Naive thymus-derived CD4-positive, alpha-beta T cell (primary cell): ENCODE measurements at regions not wholly inside any gene's neighbourhood (a gene's known extent, or its start where the extent isn't known, plus 50 kb on each side); places are given as distances from the start of the nearest gene placed in this dataset.

Experiments used
- ATAC-seq: fragments of 150-1000 bp; cut with Tn5 transposase; 2 replicates; pipeline ENCODE4 v1.10.0; 2021; ENCODE audit warnings: mild to moderate bottlenecking, moderate library complexity
- CTCF ChIA-PET: fragments of 350-600 bp; sonication (Branson Sonifier 250); formaldehyde crosslinking; loops from one replicate; lab custom pipeline; 2021; ENCODE audit warnings: antibody characterized with exemption; lab: Charles Lee
- POLR2A ChIA-PET: fragments of 350-600 bp; sonication (Branson Sonifier 250); formaldehyde crosslinking; loops from one replicate; lab custom pipeline; 2021; ENCODE audit warnings: antibody characterized with exemption, inconsistent platforms; lab: Charles Lee
- DNase-seq, 9 donors: peaks; one replicate each; pipeline versions ENCODE4 v3.0.0 to v3.0.0-alpha.2; 2020 to 2022; ENCODE audit warnings: mixed read lengths in 1 of 9
- H3K27ac ChIP-seq: one replicate; pipeline ENCODE4 v1.7.0; 2013; ENCODE audit warnings: mild to moderate bottlenecking, low read depth, low read length, moderate library complexity
- H3K27me3 ChIP-seq, 2 donors: one replicate each; pipeline ENCODE4 v1.7.0; 2013; ENCODE audit warnings: low read length in 2 of 2, mild to moderate bottlenecking in 2 of 2, moderate library complexity in 2 of 2; ENCODE audit not compliant: control insufficient read depth in 2 of 2, insufficient read depth in 2 of 2
- H3K36me3 ChIP-seq, 3 experiments: 1 replicate in 2 of 3; 2 replicates in 1 of 3; pipeline ENCODE4 v1.7.0; 2013; ENCODE audit warnings: low read length in 3 of 3, mild to moderate bottlenecking in 3 of 3, moderate library complexity in 1 of 3; ENCODE audit not compliant: insufficient read depth in 3 of 3, control insufficient read depth in 2 of 3
- H3K4me1 ChIP-seq, 2 donors: one replicate each; pipeline ENCODE4 v1.7.0; 2013; ENCODE audit warnings: low read length in 2 of 2, mild to moderate bottlenecking in 2 of 2, moderate library complexity in 1 of 2; ENCODE audit not compliant: control insufficient read depth in 2 of 2, insufficient read depth in 2 of 2
- H3K4me3 ChIP-seq: 2 replicates; pipeline ENCODE4 v1.7.0; 2013; ENCODE audit warnings: mild to moderate bottlenecking, low read length
- H3K9me3 ChIP-seq, 3 experiments: 1 replicate in 2 of 3; 2 replicates in 1 of 3; pipeline ENCODE4 v1.7.0; 2013; ENCODE audit warnings: low read length in 3 of 3; ENCODE audit not compliant: control insufficient read depth in 2 of 3
- H3K27ac Mint-ChIP-seq, 9 donors: one replicate each; pipeline ENCODE4 v1.8.0; 2020 to 2022; ENCODE audit warnings: mixed read lengths in 9 of 9, mild to moderate bottlenecking in 8 of 9, moderate library complexity in 5 of 9, inconsistent platforms in 2 of 9
- H3K27me3 Mint-ChIP-seq, 5 donors: one replicate each; pipeline ENCODE4 v1.8.0; 2021 to 2022; ENCODE audit warnings: mixed read lengths in 5 of 5, mild to moderate bottlenecking in 1 of 5
- H3K36me3 Mint-ChIP-seq, 5 donors: one replicate each; pipeline ENCODE4 v1.8.0; 2020 to 2022; ENCODE audit warnings: mixed read lengths in 5 of 5, mild to moderate bottlenecking in 3 of 5, inconsistent platforms in 1 of 5
- H3K4me1 Mint-ChIP-seq, 7 donors: one replicate each; pipeline ENCODE4 v1.8.0; 2020 to 2022; ENCODE audit warnings: mixed read lengths in 7 of 7, mild to moderate bottlenecking in 3 of 7, inconsistent platforms in 1 of 7
- H3K4me3 Mint-ChIP-seq, 10 donors: one replicate each; pipeline ENCODE4 v1.8.0; 2020 to 2022; ENCODE audit warnings: mild to moderate bottlenecking in 10 of 10, mixed read lengths in 10 of 10, moderate library complexity in 6 of 10, inconsistent platforms in 2 of 10
- H3K9me3 Mint-ChIP-seq, 11 donors: one replicate each; pipeline ENCODE4 v1.8.0; 2020 to 2022; ENCODE audit warnings: mixed read lengths in 11 of 11, mild to moderate bottlenecking in 4 of 11, inconsistent platforms in 1 of 11, moderate library complexity in 1 of 11
- intact Hi-C, 2 donors: fragments of 100-400 bp; cut with micrococcal nuclease; formaldehyde crosslinking; loops; one replicate each; pipeline ENCODE4 v1.15.1; 2023

- H3K27me3 ChIP-seq, result no peaks in the 10 kb centered on the region
- Mint-ChIP-seq H3K27me3 (peaks cover 8 to 23% (median 17%) of the 10 kb centered on the region in 5 donors), H3K4me3 (no peak overlapping the region), H3K27ac (no peak overlapping the region), H3K36me3 (no peaks in the 10 kb centered on the region), H3K9me3 (peaks cover 0 to 2% (median 0%) of the 10 kb centered on the region in 11 donors), H3K4me1 (peaks cover 0 to 4% (median 0%) of the 10 kb centered on the region in 7 donors)
- CTCF ChIA-PET, result no interaction called here
- H3K9me3 ChIP-seq, result no peaks in the 10 kb centered on the region
- intact Hi-C loops, result no loop called here
- no peak for ATAC-seq
- POLR2A ChIA-PET, result interaction anchor here (1.1 kb wide), 1 partner anchor 20 kb away, joined by 3 read pairs; no protein-coding TSS in a partner anchor
- H3K36me3 ChIP-seq, result no peaks in the 10 kb centered on the region
- no peak overlapping the region for H3K4me3 ChIP-seq
- no peak for DNase-seq
- no peak overlapping the region for H3K27ac ChIP-seq
- no peaks in the 10 kb centered on the region for H3K4me1 ChIP-seq
Measured at GRCh38 chr4:138696058-138696457, 319.5 kb upstream of the NOCT start.

GRCh38 chr4:138693526-138693925 is 322.1 kb upstream of the NOCT start:
- Mint-ChIP-seq H3K4me1 (peaks cover 0 to 3% (median 0%) of the 10 kb centered on the region in 7 donors), H3K36me3 (no peaks in the 10 kb centered on the region), H3K4me3 (no peak overlapping the region), H3K27me3 (peaks cover 8 to 30% (median 23%) of the 10 kb centered on the region in 5 donors), H3K9me3 (peaks cover 0 to 2% (median 0%) of the 10 kb centered on the region in 11 donors), H3K27ac (no peak overlapping the region)
- DNase-seq, result no peak
- H3K27me3 ChIP-seq, result no peaks in the 10 kb centered on the region
- ChIA-PET CTCF (interaction anchor here (1.1 kb wide), 1 partner anchor 14 kb away, joined by 3 read pairs; no protein-coding TSS in a partner anchor), POLR2A (no interaction called here)
- intact Hi-C loops, result no loop called here
- H3K27ac ChIP-seq, result no peak overlapping the region
- no peaks in the 10 kb centered on the region for H3K4me1 ChIP-seq
- H3K9me3 ChIP-seq, result no peaks in the 10 kb centered on the region
- ATAC-seq, result no peak
- no peaks in the 10 kb centered on the region for H3K36me3 ChIP-seq
- no peak overlapping the region for H3K4me3 ChIP-seq

- POLR2A ChIA-PET, result no interaction called here
- H3K27ac Mint-ChIP-seq, result no peak overlapping the region
- H3K4me3 Mint-ChIP-seq, result no peak overlapping the region
- H3K4me1 ChIP-seq, result no peaks in the 10 kb centered on the region
- DNase-seq (no peak), ATAC-seq (no peak)
- no peaks in the 10 kb centered on the region for H3K27me3 ChIP-seq
- CTCF ChIA-PET, result no interaction called here
- H3K36me3 Mint-ChIP-seq, result no peaks in the 10 kb centered on the region
- H3K9me3 ChIP-seq, result no peaks in the 10 kb centered on the region
- peaks cover 7 to 35% (median 29%) of the 10 kb centered on the region in 5 donors for H3K27me3 Mint-ChIP-seq
- peaks cover 0 to 2% (median 0%) of the 10 kb centered on the region in 11 donors for H3K9me3 Mint-ChIP-seq
- no peak overlapping the region for H3K4me3 ChIP-seq
- no peaks in the 10 kb centered on the region for H3K36me3 ChIP-seq
- H3K4me1 Mint-ChIP-seq, result peaks cover 0 to 2% (median 0%) of the 10 kb centered on the region in 7 donors
- no peak overlapping the region for H3K27ac ChIP-seq
- intact Hi-C loops, result no loop called here
Measured at GRCh38 chr4:138692411-138692810, 323.2 kb upstream of the NOCT start.

GRCh38 chr4:138689593-138689992 is 326.0 kb upstream of the NOCT start:
- peaks cover 0 to 2% (median 0%) of the 10 kb centered on the region in 11 donors for H3K9me3 Mint-ChIP-seq
- peaks cover 0 to 35% (median 22%) of the 10 kb centered on the region in 5 donors for H3K27me3 Mint-ChIP-seq
- ATAC-seq (no peak), DNase-seq (no peak)
- H3K36me3 Mint-ChIP-seq, result no peaks in the 10 kb centered on the region
- H3K4me1 ChIP-seq, result no peaks in the 10 kb centered on the region
- H3K4me3 Mint-ChIP-seq, result no peak overlapping the region
- H3K4me1 Mint-ChIP-seq, result no peaks in the 10 kb centered on the region
- no peaks in the 10 kb centered on the region for H3K9me3 ChIP-seq
- intact Hi-C loops, result loop anchor here in 1 of 2 donors (10.0 kb wide), 1 partner anchor 955 kb away; no protein-coding TSS in a partner anchor
- POLR2A ChIA-PET, result no interaction called here
- no peak overlapping the region for H3K4me3 ChIP-seq
- no peaks in the 10 kb centered on the region for H3K27me3 ChIP-seq
- H3K27ac Mint-ChIP-seq, result no peak overlapping the region
- H3K27ac ChIP-seq, result no peak overlapping the region
- H3K36me3 ChIP-seq, result no peaks in the 10 kb centered on the region
- CTCF ChIA-PET, result interaction anchor here (1.2 kb wide), 1 partner anchor 10 kb away, joined by 3 read pairs; no protein-coding TSS in a partner anchor

DNA sequence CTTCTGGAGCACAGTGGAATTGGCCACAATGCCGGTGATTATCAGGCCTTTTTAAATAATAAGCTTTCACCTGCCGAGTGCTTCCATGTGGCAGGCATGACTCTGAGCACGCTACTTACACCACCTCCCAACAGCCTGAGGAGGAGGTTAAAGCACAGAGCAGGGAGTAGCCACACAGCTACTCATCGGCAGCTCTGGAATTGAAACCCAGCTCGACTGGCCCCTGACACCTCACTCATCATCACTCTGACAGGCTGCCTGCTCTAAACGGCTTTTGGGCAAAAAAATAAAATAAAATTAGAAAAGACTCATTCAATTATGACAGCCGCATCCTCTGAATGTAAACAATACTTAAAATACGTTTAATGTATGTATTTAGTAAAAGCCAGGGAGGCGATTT is 326.4 kb upstream of the NOCT start:
- no peak for ATAC-seq
- Histone ChIP-seq H3K36me3 (no peaks in the 10 kb centered on the region), H3K9me3 (no peaks in the 10 kb centered on the region), H3K4me3 (no peak overlapping the region), H3K27me3 (no peaks in the 10 kb centered on the region), H3K4me1 (no peaks in the 10 kb centered on the region), H3K27ac (no peak overlapping the region)
- Mint-ChIP-seq H3K27me3 (peaks cover 0 to 31% (median 20%) of the 10 kb centered on the region in 5 donors), H3K36me3 (no peaks in the 10 kb centered on the region), H3K9me3 (peaks cover 0 to 2% (median 0%) of the 10 kb centered on the region in 11 donors), H3K4me1 (no peaks in the 10 kb centered on the region), H3K27ac (no peak overlapping the region), H3K4me3 (no peak overlapping the region)
- no peak for DNase-seq
- intact Hi-C loops, result loop anchor here in 1 of 2 donors (10.0 kb wide), 1 partner anchor 954 kb away; no protein-coding TSS in a partner anchor
- ChIA-PET CTCF (interaction anchor here (1.2 kb wide), 1 partner anchor 9 kb away, joined by 3 read pairs; no protein-coding TSS in a partner anchor), POLR2A (no interaction called here)

DNA sequence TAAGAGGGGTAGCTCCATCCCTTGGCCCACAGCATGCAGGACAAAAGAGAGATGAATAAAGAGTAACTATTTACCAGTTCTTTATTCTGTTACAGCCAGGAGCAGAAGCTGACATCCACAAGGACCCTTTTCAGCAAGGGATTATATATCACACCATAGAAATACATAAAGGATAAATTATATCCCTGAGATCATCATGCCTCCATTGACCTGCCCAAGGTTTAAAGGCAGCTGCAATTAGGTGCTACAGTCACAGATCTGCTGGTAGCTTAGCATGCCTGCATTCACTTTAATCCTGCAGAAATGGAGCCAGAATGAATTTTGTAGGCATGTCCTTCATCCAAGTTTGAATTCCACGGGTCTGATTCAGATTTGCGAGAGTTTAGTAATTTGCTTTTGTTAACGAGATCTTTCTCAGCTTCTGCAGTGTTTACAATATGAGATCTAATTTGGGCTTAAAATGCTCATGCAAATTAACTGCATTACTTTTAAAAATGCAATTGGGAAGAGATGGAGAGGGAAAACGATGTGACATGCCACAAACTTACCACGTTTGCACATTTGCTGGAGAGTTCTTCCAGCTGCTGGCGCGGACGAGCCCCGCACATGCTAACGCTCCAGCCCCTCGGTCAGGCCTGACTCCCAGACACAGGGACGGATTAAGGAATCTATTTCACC is 327.0 kb upstream of the NOCT start:
- DNase-seq, result no peak
- peaks cover 0 to 2% (median 0%) of the 10 kb centered on the region in 11 donors for H3K9me3 Mint-ChIP-seq
- no peaks in the 10 kb centered on the region for H3K36me3 Mint-ChIP-seq
- no peak overlapping the region for H3K27ac Mint-ChIP-seq
- CTCF ChIA-PET, result interaction anchor here (1.2 kb wide), 1 partner anchor 9 kb away, joined by 3 read pairs; no protein-coding TSS in a partner anchor
- H3K4me1 ChIP-seq, result no peaks in the 10 kb centered on the region
- ATAC-seq, result no peak
- no peak overlapping the region for H3K4me3 ChIP-seq
- peaks cover 2 to 35% (median 23%) of the 10 kb centered on the region in 5 donors for H3K27me3 Mint-ChIP-seq
- no peaks in the 10 kb centered on the region for H3K4me1 Mint-ChIP-seq
- H3K27me3 ChIP-seq, result no peaks in the 10 kb centered on the region
- no peaks in the 10 kb centered on the region for H3K36me3 ChIP-seq
- intact Hi-C loops, result loop anchor here in 1 of 2 donors (10.0 kb wide), 1 partner anchor 954 kb away; no protein-coding TSS in a partner anchor
- POLR2A ChIA-PET, result no interaction called here
- no peak overlapping the region for H3K4me3 Mint-ChIP-seq
- no peaks in the 10 kb centered on the region for H3K9me3 ChIP-seq
- H3K27ac ChIP-seq, result no peak overlapping the region
